GM18858 (cell line): ENCODE measurements at regions not wholly inside any gene's neighbourhood (a gene's known extent, or its start where the extent isn't known, plus 50 kb on each side); places are given as distances from the start of the nearest gene placed in this dataset.

ENCODE experiments used
- ATAC-seq: cut with Tn5 transposase; IDR thresholded peaks from one replicate; pipeline ENCODE4 v1.9.1; 2021; ENCODE audit not compliant: unreplicated experiment

DNA sequence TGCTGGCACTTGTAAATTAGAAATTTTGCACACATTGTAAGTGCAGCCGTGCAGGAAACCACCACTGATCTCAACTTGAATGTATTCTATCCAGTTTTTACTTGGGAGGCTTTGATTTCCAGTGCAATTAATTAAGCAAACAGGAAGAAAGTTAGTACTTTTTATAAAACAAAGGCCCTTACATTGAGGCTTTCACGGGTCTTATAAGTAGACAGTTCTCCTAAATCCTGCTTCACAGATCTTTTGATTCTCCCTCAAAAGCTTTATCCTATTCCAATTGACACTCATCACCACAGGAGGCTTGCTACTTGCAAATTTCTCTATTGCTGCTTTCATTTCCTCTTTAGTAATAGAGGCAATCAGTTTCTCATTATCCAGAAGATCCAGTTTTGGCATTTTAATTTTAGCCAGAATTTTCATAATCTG is 90.1 kb downstream of the ERCC5 start:
- peak; percentile 76 for ATAC-seq

- no peak for ATAC-seq
These were observed 87.7 kb downstream of the ERCC5 start for GRCh38 chr13:102933523-102933922.

DNA sequence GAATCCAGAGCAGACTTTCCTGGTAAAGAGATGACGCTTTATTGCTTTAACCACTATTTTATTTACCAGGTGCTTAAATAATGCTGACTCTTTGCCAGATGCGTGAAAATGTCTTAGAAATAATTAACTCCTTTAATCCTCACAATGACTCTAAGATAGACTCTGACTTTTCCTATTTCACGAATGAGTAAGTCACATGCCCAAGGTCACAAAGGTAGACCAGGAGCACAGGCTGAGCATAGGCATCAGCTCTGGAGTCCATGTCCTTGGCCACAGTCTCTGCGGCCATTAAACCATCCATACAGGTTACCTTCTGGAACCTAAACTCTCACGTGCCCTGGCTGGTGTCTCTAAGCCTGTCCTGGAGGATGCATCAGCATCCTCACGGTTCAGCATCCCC is 87.3 kb downstream of the ERCC5 start:
- ATAC-seq, result no peak

DNA sequence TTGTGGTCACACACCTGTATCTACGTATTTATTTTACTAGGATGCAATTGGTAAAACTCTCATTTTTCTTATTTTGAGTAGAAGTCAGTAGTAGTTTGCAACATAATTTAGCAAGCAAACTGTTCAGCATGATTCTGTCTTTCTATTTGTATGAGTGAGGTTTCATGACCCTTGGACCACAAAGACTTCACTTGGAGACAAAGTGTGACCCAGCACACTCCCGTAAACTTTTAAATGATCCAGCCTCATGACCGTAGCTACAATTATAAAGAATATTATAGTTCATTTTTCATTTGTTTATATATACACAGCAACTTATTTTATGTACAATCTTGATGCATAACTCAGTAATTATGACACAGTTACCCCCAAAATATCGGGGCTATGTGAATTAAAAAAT is 86.5 kb downstream of the ERCC5 start:
- ATAC-seq, result no peak

- no peak for ATAC-seq
These were observed 84.7 kb downstream of the ERCC5 start for GRCh38 chr13:102930566-102930965.

- no peak for ATAC-seq
These were observed 83.3 kb downstream of the ERCC5 start for GRCh38 chr13:102928941-102929675.
